ENCODE measurements at regions not wholly inside any gene's neighbourhood (a gene's known extent, or its start where the extent isn't known, plus 50 kb on each side); places are given as distances from the start of the nearest gene placed in this dataset.

- Histone ChIP-seq H3K4ac (ENCODE audit: low read depth, low read length) (no peak overlapping the region), H3K23me2 (ENCODE audit: insufficient read length, low read depth, low read length, poor library complexity, severe bottlenecking) (no peaks in the 10 kb centered on the region), H3K27me3 (ENCODE audit: insufficient read depth, low read length) (no peaks in the 10 kb centered on the region), H3K9me3 (ENCODE audit: control insufficient read depth, low read depth, low read length) (no peaks in the 10 kb centered on the region), H3K27ac (ENCODE audit: insufficient read length, low read depth, low read length) (no peak overlapping the region), H2AFZ (ENCODE audit: low read length) (no peak overlapping the region), H2AK5ac (ENCODE audit: insufficient read length, low read length) (no peak overlapping the region), H4K20me1 (ENCODE audit: control insufficient read depth, insufficient read depth, insufficient read length) (no peaks in the 10 kb centered on the region), H3K79me2 (ENCODE audit: insufficient read depth, low read length) (no peaks in the 10 kb centered on the region), H2BK12ac (ENCODE audit: insufficient read length, low read depth, low read length) (no peak overlapping the region), H3T11ph (ENCODE audit: low read length) (no peak overlapping the region), H2BK120ac (ENCODE audit: low read depth, low read length, poor library complexity, severe bottlenecking) (no peak overlapping the region), H3K79me1 (ENCODE audit: insufficient read depth, low read depth, low read length, poor library complexity, severe bottlenecking) (no peaks in the 10 kb centered on the region), H4K8ac (replicated peaks; ENCODE audit: insufficient read length, low read depth, low read length) (no peak overlapping the region), H2BK5ac (ENCODE audit: insufficient read length, low read length) (no peak overlapping the region), H3K18ac (ENCODE audit: insufficient read length, low read depth, low read length) (no peak overlapping the region), H3K14ac (ENCODE audit: insufficient read depth, low read length) (no peak overlapping the region), H2BK15ac (ENCODE audit: low read depth, low read length) (no peak overlapping the region), H4K91ac (ENCODE audit: insufficient read length, low read depth, low read length) (no peak overlapping the region), H3K9ac (ENCODE audit: extremely low read depth, insufficient read length, low read length) (no peak overlapping the region), H2BK20ac (ENCODE audit: low read depth, low read length, poor library complexity, severe bottlenecking) (no peak overlapping the region), H3K23ac (ENCODE audit: insufficient read length, low read depth, low read length) (no peak overlapping the region), H3K4me1 (ENCODE audit: insufficient read depth, low read length) (no peaks in the 10 kb centered on the region; the same call in 1 of the 2 replicates), H3K4me2 (ENCODE audit: insufficient read depth, insufficient read length, low read length) (no peak overlapping the region), H3K56ac (ENCODE audit: insufficient read length, low read depth, low read length) (no peak overlapping the region), H4K5ac (ENCODE audit: insufficient read length, low read depth, low read length) (no peak overlapping the region)
- no CpG with 5 or more reads among the region's 1 CpG for WGBS (ENCODE audit: extremely low coverage, insufficient read length, low lambda C conversion rate)
- DNase-seq, result no peak
- Mint-ChIP-seq H3K4me1 (peaks cover 4 to 14% of the 10 kb centered on the region in 2 experiments), H3K27ac (no peak overlapping the region), H3K9me3 (no peaks in the 10 kb centered on the region), H3K27me3 (ENCODE audit: low read depth) (no peaks in the 10 kb centered on the region), H3K4me3 (no peak overlapping the region), H3K36me3 (ENCODE audit: insufficient read depth in 1 of 3, low read depth in 3 of 3) (no peaks in the 10 kb centered on the region; a peak in 1 of 7 replicates)
- no peak for TF ChIP-seq CTCF (conservative IDR thresholded peaks at IDR 0.05)
These were observed 684.9 kb downstream of the TRAM1L1 start for GRCh38 chr4:116400480-116400879.
